Rectal smooth muscle tissue (tissue), 1 donor: ENCODE measurements at regions not wholly inside any gene's neighbourhood (a gene's known extent, or its start where the extent isn't known, plus 50 kb on each side); places are given as distances from the start of the nearest gene placed in this dataset.

Experiments used
- H3K27ac ChIP-seq: one replicate; pipeline ENCODE4 v1.7.0; 2013; ENCODE audit warnings: low read depth, low read length, inconsistent platforms
- H3K27me3 ChIP-seq: one replicate; pipeline ENCODE4 v1.7.0; 2013; ENCODE audit warnings: low read length; ENCODE audit not compliant: control insufficient read depth, insufficient read depth
- H3K36me3 ChIP-seq: one replicate; pipeline ENCODE4 v1.7.0; 2013; ENCODE audit warnings: low read length; ENCODE audit not compliant: control insufficient read depth, insufficient read depth
- H3K4me1 ChIP-seq: one replicate; pipeline ENCODE4 v1.7.0; 2013; ENCODE audit warnings: low read length; ENCODE audit not compliant: control insufficient read depth, insufficient read depth
- H3K4me3 ChIP-seq: one replicate; pipeline ENCODE4 v1.7.0; 2013; ENCODE audit warnings: low read length
- H3K9ac ChIP-seq: one replicate; pipeline ENCODE4 v1.7.0; 2013; ENCODE audit warnings: low read length

GRCh38 chr3:190220362-190220761 is 99.7 kb upstream of the P3H2 start:
- no peaks in the 10 kb centered on the region for H3K4me1 ChIP-seq
- H3K4me3 ChIP-seq = no peak overlapping the region
- no peaks in the 10 kb centered on the region for H3K27me3 ChIP-seq
- no peaks in the 10 kb centered on the region for H3K36me3 ChIP-seq
- H3K27ac ChIP-seq = no peak overlapping the region
- H3K9ac ChIP-seq = no peak overlapping the region

- Histone ChIP-seq H3K4me1 (no peaks in the 10 kb centered on the region), H3K36me3 (no peaks in the 10 kb centered on the region), H3K27me3 (no peaks in the 10 kb centered on the region), H3K4me3 (no peak overlapping the region), H3K9ac (no peak overlapping the region), H3K27ac (no peak overlapping the region)
Measured at GRCh38 chr3:190217081-190217480, 96.4 kb upstream of the P3H2 start.

GRCh38 chr3:190213727-190214126 is 93.0 kb upstream of the P3H2 start:
- H3K27ac ChIP-seq = no peak overlapping the region
- no peak overlapping the region for H3K4me3 ChIP-seq
- no peaks in the 10 kb centered on the region for H3K27me3 ChIP-seq
- no peak overlapping the region for H3K9ac ChIP-seq
- H3K4me1 ChIP-seq = no peaks in the 10 kb centered on the region
- H3K36me3 ChIP-seq = no peaks in the 10 kb centered on the region

GRCh38 chr3:190210608-190211007 is 89.9 kb upstream of the P3H2 start:
- no peak overlapping the region for H3K4me3 ChIP-seq

GRCh38 chr3:190209533-190209932 is 88.8 kb upstream of the P3H2 start:
- Histone ChIP-seq H3K4me1 (no peaks in the 10 kb centered on the region), H3K36me3 (no peaks in the 10 kb centered on the region), H3K9ac (no peak overlapping the region), H3K4me3 (no peak overlapping the region), H3K27me3 (no peaks in the 10 kb centered on the region), H3K27ac (no peak overlapping the region)

More at GRCh38 chr3:190210608-190211007, 89.9 kb upstream of the P3H2 start:
- Histone ChIP-seq H3K36me3 (no peaks in the 10 kb centered on the region), H3K9ac (no peak overlapping the region), H3K4me1 (no peaks in the 10 kb centered on the region), H3K27ac (no peak overlapping the region), H3K27me3 (no peaks in the 10 kb centered on the region)

GRCh38 chr3:190208196-190208595 is 87.5 kb upstream of the P3H2 start:
- no peak overlapping the region for H3K9ac ChIP-seq
- H3K4me3 ChIP-seq = no peak overlapping the region
- no peak overlapping the region for H3K27ac ChIP-seq
- H3K27me3 ChIP-seq = no peaks in the 10 kb centered on the region
- no peaks in the 10 kb centered on the region for H3K4me1 ChIP-seq
- H3K36me3 ChIP-seq = no peaks in the 10 kb centered on the region

GRCh38 chr3:190205739-190206138 is 85.0 kb upstream of the P3H2 start:
- Histone ChIP-seq H3K4me3 (no peak overlapping the region), H3K36me3 (no peaks in the 10 kb centered on the region), H3K27ac (no peak overlapping the region), H3K9ac (no peak overlapping the region), H3K4me1 (no peaks in the 10 kb centered on the region), H3K27me3 (no peaks in the 10 kb centered on the region)

GRCh38 chr3:190204200-190204599 is 83.5 kb upstream of the P3H2 start:
- H3K27me3 ChIP-seq = no peaks in the 10 kb centered on the region
- H3K27ac ChIP-seq = no peak overlapping the region
- H3K9ac ChIP-seq = no peak overlapping the region
- H3K4me1 ChIP-seq = no peaks in the 10 kb centered on the region
- H3K4me3 ChIP-seq = no peak overlapping the region
- H3K36me3 ChIP-seq = no peaks in the 10 kb centered on the region

- no peaks in the 10 kb centered on the region for H3K27me3 ChIP-seq
- no peaks in the 10 kb centered on the region for H3K4me1 ChIP-seq
- no peak overlapping the region for H3K4me3 ChIP-seq
- no peak overlapping the region for H3K9ac ChIP-seq
- no peaks in the 10 kb centered on the region for H3K36me3 ChIP-seq
- no peak overlapping the region for H3K27ac ChIP-seq
Measured at GRCh38 chr3:190197346-190197763, 76.7 kb upstream of the P3H2 start.

- H3K9ac ChIP-seq = no peak overlapping the region
- H3K4me1 ChIP-seq = no peaks in the 10 kb centered on the region
- H3K27ac ChIP-seq = no peak overlapping the region
- no peak overlapping the region for H3K4me3 ChIP-seq
- H3K36me3 ChIP-seq = no peaks in the 10 kb centered on the region
- H3K27me3 ChIP-seq = no peaks in the 10 kb centered on the region
Measured at GRCh38 chr3:190194506-190194905, 73.8 kb upstream of the P3H2 start.

GRCh38 chr3:190193210-190193609 is 72.5 kb upstream of the P3H2 start:
- Histone ChIP-seq H3K4me1 (no peaks in the 10 kb centered on the region), H3K9ac (no peak overlapping the region), H3K36me3 (no peaks in the 10 kb centered on the region), H3K4me3 (no peak overlapping the region), H3K27ac (no peak overlapping the region), H3K27me3 (no peaks in the 10 kb centered on the region)

- no peak overlapping the region for H3K4me3 ChIP-seq
- no peaks in the 10 kb centered on the region for H3K27me3 ChIP-seq
- H3K27ac ChIP-seq = peak overlapping the region; percentile 41
- H3K36me3 ChIP-seq = no peaks in the 10 kb centered on the region
- no peak overlapping the region for H3K9ac ChIP-seq
- H3K4me1 ChIP-seq = no peaks in the 10 kb centered on the region
Measured at GRCh38 chr3:190192739-190193138, 72.0 kb upstream of the P3H2 start.

- Histone ChIP-seq H3K27me3 (no peaks in the 10 kb centered on the region), H3K27ac (peak overlapping the region; percentile 41), H3K4me1 (no peaks in the 10 kb centered on the region), H3K4me3 (no peak overlapping the region), H3K9ac (no peak overlapping the region), H3K36me3 (no peaks in the 10 kb centered on the region)
Measured at GRCh38 chr3:190192087-190192486, 71.4 kb upstream of the P3H2 start.
